ENCODE measurements at regions not wholly inside any gene's neighbourhood (a gene's known extent, or its start where the extent isn't known, plus 50 kb on each side); places are given as distances from the start of the nearest gene placed in this dataset.
"Not testable (repeated sequence)": the region's sequence is repeated elsewhere in the genome, so short reads cannot be mapped to it uniquely, and the experiment has no call there.

DNA sequence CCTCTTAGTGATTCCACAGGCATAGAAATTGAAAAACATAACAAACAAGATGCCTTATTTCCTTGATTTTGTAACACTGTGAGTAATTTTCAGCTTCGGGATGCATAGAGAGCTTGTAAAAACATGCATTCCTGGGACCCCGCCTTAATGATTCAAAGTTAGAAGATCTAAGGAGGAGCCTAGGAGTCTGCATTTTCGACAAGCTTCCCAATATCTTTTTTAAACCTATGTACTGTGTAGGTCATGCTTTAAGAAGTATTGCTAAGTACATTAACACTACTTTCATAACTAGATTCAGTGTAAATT is 109.8 kb upstream of the ZNF516 start:
- no peak for DNase-seq (ENCODE audit: low read depth in 2 of 2)

DNA sequence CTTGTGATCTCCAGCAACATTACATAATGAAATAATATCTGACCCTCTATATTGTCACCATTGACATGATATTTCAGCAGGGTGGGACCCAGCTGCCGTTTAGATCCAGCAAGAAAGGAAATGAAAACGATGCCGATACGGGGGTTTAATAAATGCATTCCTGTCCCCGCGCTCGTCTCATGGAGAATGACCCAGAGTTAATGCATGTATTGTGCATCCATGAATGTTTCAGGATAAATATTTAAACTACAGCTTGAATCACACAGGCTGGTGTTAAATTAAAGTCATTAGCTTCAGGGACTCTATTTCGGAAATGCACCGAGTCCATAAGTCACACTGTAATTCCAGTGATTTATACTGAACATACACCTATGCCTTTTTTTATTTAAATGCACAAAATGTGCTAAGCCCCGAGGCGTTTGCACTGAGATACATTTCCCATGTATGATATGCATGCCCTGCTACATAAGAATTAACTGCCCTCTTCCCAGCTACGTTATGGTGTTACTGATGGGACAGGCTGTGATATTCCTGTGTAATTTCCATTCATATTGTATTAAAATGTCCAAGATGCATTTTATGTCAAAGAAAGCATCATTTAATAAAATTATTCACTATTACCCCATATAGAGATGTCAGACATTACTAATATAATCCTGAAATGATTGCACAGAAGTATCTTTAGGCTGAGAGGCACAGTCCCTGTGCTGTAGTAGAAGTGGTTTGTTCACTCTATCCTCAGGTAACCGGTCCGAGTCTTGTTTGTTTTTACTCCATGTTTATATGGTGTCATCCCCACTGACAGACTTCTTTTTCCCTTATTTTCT is 109.3 kb upstream of the ZNF516 start:
- DNase-seq (ENCODE audit: low read depth in 2 of 2), result no peak

DNA sequence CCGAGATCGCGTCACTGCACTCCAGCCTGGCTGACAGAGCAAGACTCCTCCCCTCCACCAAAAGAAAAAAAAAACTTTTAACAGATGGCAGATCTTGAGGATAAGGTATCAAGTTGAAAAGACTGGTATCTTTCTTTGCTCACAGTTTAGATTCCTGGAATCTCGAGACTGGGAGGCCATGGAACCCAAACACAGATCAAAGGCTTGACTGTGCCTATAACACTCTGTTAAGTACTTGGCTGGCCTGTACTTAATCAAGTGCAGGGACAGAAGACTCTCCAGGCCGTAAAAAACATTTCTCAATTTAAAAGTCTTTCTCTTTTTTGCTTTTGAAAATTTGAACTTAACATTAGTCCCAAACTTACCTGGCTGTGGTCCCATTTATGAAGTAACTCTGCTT is 107.1 kb upstream of the ZNF516 start:
- DNase-seq (ENCODE audit: low read depth in 2 of 2), result no peak

DNA sequence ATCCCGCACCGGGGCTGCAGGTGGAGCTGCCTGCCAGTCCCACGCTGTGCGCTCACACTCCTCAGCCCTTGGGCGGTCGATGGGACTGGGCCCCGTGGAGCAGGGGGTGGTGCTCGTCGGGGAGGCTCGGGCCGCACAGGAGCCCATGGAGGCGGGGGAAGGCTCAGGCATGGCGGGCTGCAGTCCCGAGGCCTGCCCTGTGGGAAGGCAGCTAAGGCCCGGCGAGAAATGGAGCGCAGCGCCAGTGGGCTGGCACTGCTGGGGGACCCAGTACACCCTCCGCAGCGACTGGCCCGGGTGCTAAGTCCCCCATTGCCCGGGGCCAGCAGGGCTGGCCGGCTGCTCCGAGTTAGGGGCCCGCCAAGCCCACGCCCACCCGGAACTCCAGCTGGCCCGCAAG is 105.0 kb upstream of the ZNF516 start:
- not testable (repeated sequence) for DNase-seq (ENCODE audit: low read depth in 2 of 2)

DNA sequence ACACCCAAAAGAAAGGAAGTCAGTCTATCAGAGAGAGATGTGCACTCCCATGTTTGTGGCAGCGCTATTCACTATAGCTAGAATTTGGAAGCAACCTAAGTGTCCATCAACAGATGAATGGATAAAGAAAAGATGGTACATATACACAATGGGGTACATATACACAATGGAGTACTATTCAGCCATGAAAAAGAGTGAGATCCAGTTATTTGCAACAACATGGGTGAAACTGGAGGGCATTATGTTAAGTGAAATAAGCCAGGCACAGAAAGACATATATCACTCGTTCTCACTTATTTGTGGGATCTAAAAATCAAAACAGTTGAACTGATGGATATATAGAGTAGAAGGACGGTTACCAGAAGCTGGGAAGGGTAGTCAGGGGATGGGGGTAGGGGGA is 99.9 kb upstream of the ZNF516 start:
- no peak for DNase-seq (ENCODE audit: low read depth in 2 of 2)

- no peak for DNase-seq (ENCODE audit: low read depth in 2 of 2)
Observed at GRCh38 chr18:76593843-76594242, 98.8 kb upstream of the ZNF516 start.

DNA sequence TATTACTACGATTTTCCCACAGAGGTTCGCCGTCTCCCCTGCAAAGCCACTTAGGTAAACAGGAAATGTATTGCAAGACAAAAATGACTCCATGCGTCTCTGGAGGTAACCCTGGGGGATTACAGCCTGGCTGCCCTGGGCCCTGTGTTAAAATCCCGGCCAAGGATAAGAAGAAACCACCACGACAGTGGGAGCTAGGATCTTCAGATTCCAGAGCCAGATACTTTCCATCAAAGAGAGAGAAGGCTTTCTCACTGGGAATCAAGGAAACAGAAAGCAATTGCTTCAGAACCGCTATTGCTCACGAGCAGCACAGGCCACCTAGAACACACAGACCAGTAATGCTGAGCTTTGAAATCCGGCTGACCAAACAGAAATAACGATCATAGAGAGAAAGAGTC is 97.9 kb upstream of the ZNF516 start:
- DNase-seq (ENCODE audit: low read depth in 2 of 2), result no peak

GRCh38 chr18:76592096-76592495 is 97.1 kb upstream of the ZNF516 start:
- no peak for DNase-seq (ENCODE audit: low read depth in 2 of 2)

DNA sequence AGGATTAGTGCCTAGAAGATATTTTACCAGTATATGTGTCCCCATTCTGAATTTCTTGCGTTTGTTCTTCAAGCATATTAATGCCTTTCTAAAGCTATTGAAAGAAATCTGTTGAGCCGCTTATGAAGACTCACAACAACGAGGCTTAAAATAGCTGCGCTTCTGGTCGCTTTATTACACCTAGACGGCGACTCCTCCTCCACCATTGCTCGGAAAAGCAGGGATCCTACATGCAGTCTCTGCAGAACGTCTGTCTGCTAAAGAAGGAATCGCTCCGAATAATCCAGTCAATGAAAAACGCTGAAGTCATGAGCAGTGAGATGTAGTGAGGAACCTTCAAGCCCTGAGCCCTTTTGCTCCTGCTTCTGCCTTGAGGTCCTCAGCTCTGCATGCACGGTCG is 94.8 kb upstream of the ZNF516 start:
- DNase-seq (ENCODE audit: low read depth in 2 of 2), result no peak

DNA sequence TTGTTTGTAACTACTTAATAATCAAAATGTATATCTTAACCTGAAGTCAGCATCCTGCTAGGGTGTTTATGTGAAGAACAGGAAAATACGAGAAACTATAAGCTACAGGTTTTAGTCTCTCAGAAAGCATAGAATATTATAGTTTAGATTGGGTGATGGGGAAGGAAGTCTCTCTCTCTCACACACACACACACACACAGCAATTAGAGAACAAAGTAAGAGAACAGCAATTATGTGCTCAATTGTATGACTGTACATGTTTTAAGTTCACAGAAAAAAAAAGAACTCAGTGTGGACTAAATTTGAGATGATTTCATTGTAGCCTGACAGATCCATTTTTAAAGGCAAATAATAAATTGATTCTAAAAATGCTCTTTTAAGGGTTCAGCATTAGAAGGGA is 94.3 kb upstream of the ZNF516 start:
- no peak for DNase-seq (ENCODE audit: low read depth in 2 of 2)

- DNase-seq (ENCODE audit: low read depth in 2 of 2), result no peak
Observed at GRCh38 chr18:76588601-76589226, 93.7 kb upstream of the ZNF516 start.

GRCh38 chr18:76587879-76588271 is 92.8 kb upstream of the ZNF516 start:
- DNase-seq (ENCODE audit: low read depth in 2 of 2), result no peak

DNA sequence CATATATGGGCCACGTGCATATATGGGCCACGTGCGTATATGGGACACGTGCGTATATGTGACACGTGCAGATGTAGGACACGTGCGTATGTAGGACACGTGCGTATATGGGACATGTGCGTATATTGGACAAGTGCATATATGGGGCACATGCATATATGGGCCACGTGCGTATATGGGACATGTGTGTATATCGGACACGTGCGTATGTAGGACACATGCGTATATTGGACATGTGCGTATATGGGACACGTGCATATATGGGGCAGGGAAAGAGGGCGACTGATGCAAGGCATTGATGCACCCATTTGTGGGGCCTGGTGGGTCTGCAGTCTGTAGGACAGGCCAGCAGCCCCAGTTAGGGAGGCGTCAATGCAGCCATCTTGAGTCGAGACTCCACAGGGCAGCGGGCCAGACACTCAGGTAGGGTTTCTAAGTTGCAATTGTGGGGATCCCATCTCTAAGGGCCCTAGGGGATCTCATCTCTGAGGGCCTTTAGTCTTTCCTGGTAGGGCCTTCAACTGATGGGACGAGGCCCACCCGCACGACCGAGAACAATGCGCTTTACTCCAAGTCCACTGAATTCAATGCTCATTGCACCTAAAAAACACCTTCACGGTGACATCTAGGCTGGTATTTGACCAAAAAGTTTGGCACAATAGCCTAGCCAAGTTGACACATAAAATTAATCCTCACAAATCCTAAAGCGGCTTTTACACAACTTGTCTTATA is 92.3 kb upstream of the ZNF516 start:
- DNase-seq (ENCODE audit: low read depth in 2 of 2), result no peak

GRCh38 chr18:76584414-76585310 is 89.6 kb upstream of the ZNF516 start:
- no peak for DNase-seq (ENCODE audit: low read depth in 2 of 2)

DNA sequence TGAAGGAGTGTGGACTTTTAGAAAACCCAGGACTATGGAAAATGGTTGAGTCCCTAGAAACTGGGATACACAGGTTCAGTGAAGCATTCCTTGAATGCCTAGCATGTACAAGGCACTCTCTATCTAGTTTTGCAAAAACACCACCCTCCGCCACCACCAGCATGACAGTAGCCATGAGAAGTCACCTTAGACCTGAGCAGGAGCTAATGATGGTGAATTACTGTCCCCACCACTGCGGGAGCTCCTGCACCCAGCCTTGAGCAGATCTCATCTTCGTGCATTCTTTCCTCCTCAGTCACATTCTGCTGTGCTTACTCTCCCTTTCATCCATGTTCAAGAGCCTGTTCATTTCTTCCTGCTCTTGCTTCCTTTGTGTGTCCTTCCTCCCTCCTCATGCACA is 86.2 kb upstream of the ZNF516 start:
- no peak for DNase-seq (ENCODE audit: low read depth in 2 of 2)

DNA sequence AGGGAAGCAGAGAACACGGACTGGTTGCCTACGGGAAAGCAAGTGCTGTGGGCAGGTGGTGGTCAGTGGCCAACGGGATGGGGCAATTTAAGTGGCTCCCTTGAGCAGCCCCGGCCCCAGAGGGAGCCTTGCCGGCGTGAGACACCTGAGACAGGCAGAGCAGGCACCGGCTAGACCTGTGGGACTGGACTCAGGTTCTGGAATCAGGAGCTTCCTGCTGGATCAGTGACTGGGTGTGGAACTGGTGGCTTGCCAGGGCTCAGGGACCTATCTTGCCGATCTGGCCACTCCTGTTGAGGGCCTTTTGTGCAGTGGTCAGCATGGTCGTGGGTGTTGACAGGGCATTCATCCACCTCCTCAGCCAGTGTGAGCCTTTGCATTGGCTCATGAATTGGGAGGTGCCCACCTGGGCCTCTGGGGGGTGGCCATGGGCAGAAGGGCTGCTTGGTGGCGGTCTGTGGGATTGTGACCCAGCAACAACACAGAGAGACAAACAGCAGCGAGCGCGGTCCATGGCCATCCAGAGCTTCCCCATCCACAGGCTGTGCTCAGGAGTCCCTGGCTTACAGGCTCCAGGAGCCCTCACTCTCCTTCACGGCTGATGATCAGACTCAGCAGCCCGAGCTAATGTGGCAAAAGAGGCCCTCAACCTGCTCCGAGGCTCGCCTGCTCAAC is 85.4 kb upstream of the ZNF516 start:
- DNase-seq (ENCODE audit: low read depth in 2 of 2), result no peak

DNA sequence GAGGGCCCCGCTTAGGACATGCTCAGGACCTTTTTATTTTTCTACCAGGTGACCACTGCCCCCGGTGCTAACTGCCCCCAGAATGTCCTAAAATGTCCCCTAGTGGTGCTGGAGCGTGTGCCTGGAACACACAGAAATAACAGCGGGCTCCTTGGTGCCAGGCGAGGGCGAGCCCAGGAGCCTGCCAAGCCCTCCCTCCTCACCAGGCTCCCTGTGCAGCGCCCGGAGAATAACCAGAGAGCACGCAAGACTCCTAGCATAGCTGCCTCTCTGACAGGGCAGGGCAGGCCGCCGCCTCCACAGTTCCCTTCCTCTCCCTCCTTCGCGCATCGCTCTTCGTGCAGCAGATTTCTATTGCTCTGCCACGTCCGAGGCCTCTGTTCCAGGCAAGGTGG is 84.3 kb upstream of the ZNF516 start:
- no peak for DNase-seq (ENCODE audit: low read depth in 2 of 2)

- no peak for DNase-seq (ENCODE audit: low read depth in 2 of 2)
Observed at GRCh38 chr18:76578571-76579300, 83.7 kb upstream of the ZNF516 start.

DNA sequence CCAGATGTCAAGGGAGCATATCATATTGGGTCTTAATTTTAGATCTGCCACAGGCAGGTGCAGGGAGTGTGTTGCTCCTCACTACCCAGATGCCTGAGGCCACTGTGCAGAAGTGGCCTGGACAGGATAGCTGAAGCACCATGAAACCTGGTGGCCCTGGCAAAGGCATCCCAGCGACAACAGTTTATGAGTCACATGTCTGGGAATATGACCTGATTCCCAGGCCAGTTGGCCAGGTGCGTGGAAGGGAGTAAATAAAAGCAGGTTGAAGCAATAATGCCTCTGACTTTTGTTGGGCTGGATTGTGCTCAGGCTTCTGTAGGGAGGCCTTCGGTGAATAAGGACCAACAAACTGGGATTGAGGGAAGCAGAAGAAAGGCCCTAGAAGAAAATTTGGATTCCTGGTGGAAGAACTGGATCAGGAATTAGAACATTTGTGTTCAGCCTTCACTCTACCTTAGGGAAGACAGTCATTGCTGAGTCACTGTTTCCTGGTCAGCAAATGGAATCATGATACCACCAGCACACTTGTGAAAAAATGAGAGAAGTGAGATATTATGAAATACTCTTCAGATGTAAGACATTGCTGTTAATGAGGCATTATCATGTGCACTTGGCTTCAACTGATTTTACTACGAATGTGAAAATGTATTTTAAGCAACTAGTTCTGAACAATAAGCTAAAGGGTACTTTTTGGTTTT is 78.4 kb upstream of the ZNF516 start:
- DNase-seq (ENCODE audit: low read depth in 2 of 2), result peak; percentile 24 to 34
